Esophagus (tissue), 2 donors: ENCODE measurements at regions not wholly inside any gene's neighbourhood (a gene's known extent, or its start where the extent isn't known, plus 50 kb on each side); places are given as distances from the start of the nearest gene placed in this dataset.
"Not testable (repeated sequence)": the region's sequence is repeated elsewhere in the genome, so short reads cannot be mapped to it uniquely, and the experiment has no call there.

Experiments
- H3K27ac ChIP-seq, 2 donors: one replicate each; pipeline ENCODE4 v1.5.1; 2013; ENCODE audit warnings: low read depth in 2 of 2, mild to moderate bottlenecking in 2 of 2, inconsistent platforms in 1 of 2, low read length in 1 of 2, moderate library complexity in 1 of 2
- H3K27me3 ChIP-seq, 2 donors: one replicate each; pipeline ENCODE4 v1.6.1; 2013; ENCODE audit warnings: low read length in 2 of 2, control low read depth in 1 of 2, mild to moderate bottlenecking in 1 of 2; ENCODE audit not compliant: insufficient read depth in 2 of 2, control insufficient read depth in 1 of 2
- H3K36me3 ChIP-seq, 2 donors: one replicate each; pipeline ENCODE4 v1.6.1; 2013; ENCODE audit warnings: low read length in 1 of 2; ENCODE audit not compliant: control insufficient read depth in 2 of 2, insufficient read depth in 2 of 2
- H3K4me1 ChIP-seq, 2 donors: one replicate each; pipeline ENCODE4 v1.6.1; 2013; ENCODE audit warnings: low read length in 1 of 2; ENCODE audit not compliant: control insufficient read depth in 2 of 2, insufficient read depth in 2 of 2
- H3K4me3 ChIP-seq, 2 donors: one replicate each; pipeline ENCODE4 v1.5.1; 2013; ENCODE audit warnings: low read length in 2 of 2, mild to moderate bottlenecking in 2 of 2, low read depth in 1 of 2, moderate library complexity in 1 of 2
- H3K9me3 ChIP-seq, 2 donors: one replicate each; pipeline ENCODE4 v1.6.1; 2013; ENCODE audit warnings: mild to moderate bottlenecking in 2 of 2, low read depth in 1 of 2, low read length in 1 of 2, moderate library complexity in 1 of 2; ENCODE audit not compliant: control insufficient read depth in 2 of 2, insufficient read depth in 1 of 2
- WGBS, 2 donors: extraction: QIAGEN DNeasy Blood & Tissue Kit; methylation state at CpG; one replicate each; pipeline ENCODE4 v1.1.7; 2013; 5-methylcytosine and 5-hydroxymethylcytosine counted together
- donor health status: healthy with polysubstance abuse.
- donor health status: Bipolar disorder and iron deficiency.

DNA sequence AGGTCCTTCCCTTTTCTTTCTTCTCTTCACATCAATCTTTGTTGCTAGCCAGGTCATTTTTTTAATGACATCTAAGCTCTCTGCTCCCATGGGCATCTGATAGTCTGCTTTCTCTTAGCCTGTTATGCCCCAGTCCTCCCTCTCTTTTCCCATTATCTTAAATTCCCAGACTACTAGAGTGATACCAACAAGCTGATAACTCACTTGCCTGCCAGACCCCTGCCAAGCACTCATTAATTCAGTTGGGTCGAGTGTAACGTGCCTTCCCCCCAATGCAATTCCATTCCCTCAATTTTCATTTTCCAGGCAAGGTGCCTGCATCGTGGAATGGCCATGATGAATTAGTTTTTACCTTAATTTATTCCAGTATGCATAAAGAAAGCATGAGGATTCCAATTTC is 450.8 kb upstream of the ADAMTS9 start:
- Histone ChIP-seq H3K27me3 (no peaks in the 10 kb centered on the region), H3K36me3 (no peaks in the 10 kb centered on the region), H3K4me3 (no peak overlapping the region), H3K4me1 (no peaks in the 10 kb centered on the region), H3K9me3 (no peaks in the 10 kb centered on the region), H3K27ac (no peak overlapping the region)
- WGBS, 2 donors = 83 to 86% methylated on average over 3 of the region's 3 CpGs

DNA sequence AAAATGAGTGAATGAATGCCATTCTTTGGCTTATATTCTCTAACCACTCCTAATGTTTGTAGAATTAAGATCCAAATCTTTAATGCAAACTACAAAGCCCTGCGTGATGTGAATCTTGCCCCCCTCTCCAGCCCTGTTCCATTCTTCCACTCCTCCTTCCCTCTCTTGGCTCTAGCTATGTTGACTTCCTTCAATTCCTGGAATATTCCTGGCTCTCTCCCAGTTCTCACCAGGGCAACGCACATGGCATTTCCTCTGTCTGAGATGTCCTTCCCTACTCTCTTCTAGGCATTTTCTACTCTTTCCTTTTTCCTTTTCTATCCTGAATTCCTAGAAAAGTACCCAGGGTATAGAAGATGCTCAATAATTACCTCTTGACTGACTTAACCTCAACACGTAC is 446.0 kb upstream of the ADAMTS9 start:
- 35 to 40% methylated on average over 3 of the region's 3 CpGs for WGBS, 2 donors
- H3K27ac ChIP-seq, H3K4me1 ChIP-seq, H3K9me3 ChIP-seq, H3K4me3 ChIP-seq, H3K36me3 ChIP-seq, H3K27me3 ChIP-seq: not testable (repeated sequence)

DNA sequence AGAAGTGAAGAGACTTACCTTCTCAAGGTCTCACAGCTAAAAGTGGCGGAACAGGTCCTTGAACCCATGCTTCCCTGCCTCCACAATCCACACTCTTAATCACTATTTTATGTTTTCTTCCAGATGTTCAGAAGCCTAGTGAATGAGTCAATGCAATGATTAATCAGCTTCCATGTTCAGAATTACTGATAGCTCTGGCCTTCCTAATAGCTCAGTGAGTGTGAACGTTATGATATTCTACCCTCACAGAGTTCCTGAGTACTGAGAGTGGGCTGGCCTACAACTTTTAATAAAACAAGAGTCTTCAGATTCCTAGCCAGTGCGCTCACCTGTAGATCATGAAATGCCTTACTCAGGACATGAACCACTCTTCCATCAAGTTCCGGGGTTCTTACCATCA is 443.0 kb upstream of the ADAMTS9 start:
- no peak overlapping the region for H3K4me3 ChIP-seq
- no peaks in the 10 kb centered on the region for H3K9me3 ChIP-seq
- no peak overlapping the region for H3K27ac ChIP-seq
- no peaks in the 10 kb centered on the region for H3K27me3 ChIP-seq
- WGBS, 2 donors = 89 to 95% methylated on average over 4 of the region's 4 CpGs
- H3K36me3 ChIP-seq = no peaks in the 10 kb centered on the region
- no peaks in the 10 kb centered on the region for H3K4me1 ChIP-seq

DNA sequence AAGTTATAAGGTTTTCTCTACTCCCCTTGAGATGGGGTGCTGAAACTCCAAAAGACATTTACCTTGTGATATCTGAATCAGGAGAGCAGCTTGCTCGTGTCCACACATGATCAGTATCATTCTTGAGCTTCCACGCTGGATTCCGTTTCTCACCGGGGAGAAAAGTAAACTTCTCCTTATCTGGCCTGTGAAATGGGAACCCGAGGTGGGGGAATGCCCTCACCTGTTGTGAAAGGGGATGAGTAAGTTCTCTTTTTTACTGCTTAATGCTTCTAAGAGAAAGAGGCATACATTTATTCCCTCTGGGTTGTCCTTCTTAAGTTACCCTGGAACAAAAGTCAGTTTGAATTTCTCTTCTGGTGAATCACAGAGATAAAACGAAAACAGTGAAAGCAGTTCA is 440.5 kb upstream of the ADAMTS9 start:
- no peaks in the 10 kb centered on the region for H3K4me1 ChIP-seq
- no peak overlapping the region for H3K27ac ChIP-seq
- no peaks in the 10 kb centered on the region for H3K27me3 ChIP-seq
- no peak overlapping the region for H3K4me3 ChIP-seq
- no peaks in the 10 kb centered on the region for H3K36me3 ChIP-seq
- 59% methylated on average over 6 of the region's 6 CpGs for WGBS, 2 donors
- H3K9me3 ChIP-seq = no peaks in the 10 kb centered on the region

GRCh38 chr3:65126527-65127410 is 439.0 kb upstream of the ADAMTS9 start:
- 42 to 53% methylated on average over 7 of the region's 7 CpGs for WGBS, 2 donors
- H3K27me3 ChIP-seq = no peaks in the 10 kb centered on the region
- H3K4me3 ChIP-seq = no peak overlapping the region
- no peak overlapping the region for H3K27ac ChIP-seq
- H3K4me1 ChIP-seq = no peaks in the 10 kb centered on the region
- H3K36me3 ChIP-seq = no peaks in the 10 kb centered on the region
- H3K9me3 ChIP-seq = no peaks in the 10 kb centered on the region

- WGBS, 2 donors = 95 to 96% methylated on average over 13 of the region's 13 CpGs
- H3K36me3 ChIP-seq, H3K27ac ChIP-seq, H3K9me3 ChIP-seq, H3K4me3 ChIP-seq, H3K27me3 ChIP-seq, H3K4me1 ChIP-seq: not testable (repeated sequence)
These were observed 432.4 kb upstream of the ADAMTS9 start for GRCh38 chr3:65120156-65120555.

DNA sequence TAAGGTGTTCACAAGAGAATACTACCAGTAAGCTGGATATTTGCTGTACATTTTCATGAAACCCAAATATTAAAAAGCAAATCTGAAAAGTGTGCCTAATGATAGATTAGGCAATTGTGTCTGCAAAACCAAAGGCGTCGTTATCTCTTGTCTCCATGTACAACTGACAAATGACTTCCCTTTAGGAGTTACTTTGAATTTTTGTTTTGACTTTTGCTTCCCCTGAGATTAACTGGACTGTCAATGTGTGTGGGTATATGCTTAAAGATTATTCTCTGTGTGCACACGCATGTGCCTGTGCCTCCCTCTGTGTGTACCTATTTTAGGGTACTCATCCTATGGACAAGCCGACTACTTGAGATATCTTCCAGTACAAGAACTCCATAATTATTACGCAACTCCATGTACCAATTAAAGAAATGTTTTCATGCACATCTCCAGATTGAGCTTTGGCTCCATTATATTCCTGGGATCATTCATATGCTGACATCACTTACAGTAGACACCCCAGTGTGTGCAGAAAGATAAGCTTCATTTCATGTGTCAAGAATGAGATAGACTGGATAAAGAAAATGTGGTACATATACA is 431.2 kb upstream of the ADAMTS9 start:
- H3K27me3 ChIP-seq = no peaks in the 10 kb centered on the region
- H3K27ac ChIP-seq = no peak overlapping the region
- no peaks in the 10 kb centered on the region for H3K36me3 ChIP-seq
- 92 to 95% methylated on average over 5 of the region's 5 CpGs for WGBS, 2 donors
- H3K4me1 ChIP-seq = no peaks in the 10 kb centered on the region
- H3K9me3 ChIP-seq = peaks cover 0 to 4% of the 10 kb centered on the region in 2 donors
- H3K4me3 ChIP-seq = no peak overlapping the region

GRCh38 chr3:65114041-65114440 is 426.2 kb upstream of the ADAMTS9 start:
- no peaks in the 10 kb centered on the region for H3K9me3 ChIP-seq
- no peaks in the 10 kb centered on the region for H3K27me3 ChIP-seq
- no peak overlapping the region for H3K27ac ChIP-seq

GRCh38 chr3:65112751-65113300 is 425.0 kb upstream of the ADAMTS9 start:
- Histone ChIP-seq H3K36me3 (no peaks in the 10 kb centered on the region), H3K27ac (no peak overlapping the region), H3K9me3 (no peaks in the 10 kb centered on the region), H3K4me1 (no peaks in the 10 kb centered on the region), H3K27me3 (no peaks in the 10 kb centered on the region), H3K4me3 (no peak overlapping the region)
- 76 to 84% methylated on average over 6 of the region's 6 CpGs for WGBS, 2 donors

More at GRCh38 chr3:65114041-65114440, 426.2 kb upstream of the ADAMTS9 start:
- Histone ChIP-seq H3K36me3 (no peaks in the 10 kb centered on the region), H3K4me3 (no peak overlapping the region), H3K4me1 (no peaks in the 10 kb centered on the region)

- no peaks in the 10 kb centered on the region for H3K4me1 ChIP-seq
- no peaks in the 10 kb centered on the region for H3K9me3 ChIP-seq
- 87% methylated on average over 2 of the region's 2 CpGs for WGBS, 2 donors
- H3K27me3 ChIP-seq = no peaks in the 10 kb centered on the region
- H3K4me3 ChIP-seq = no peak overlapping the region
- H3K36me3 ChIP-seq = no peaks in the 10 kb centered on the region
- no peak overlapping the region for H3K27ac ChIP-seq
These were observed 422.9 kb upstream of the ADAMTS9 start for GRCh38 chr3:65110661-65111060.
